ENCODE measurements at regions not wholly inside any gene's neighbourhood (a gene's known extent, or its start where the extent isn't known, plus 50 kb on each side); places are given as distances from the start of the nearest gene placed in this dataset.

DNA sequence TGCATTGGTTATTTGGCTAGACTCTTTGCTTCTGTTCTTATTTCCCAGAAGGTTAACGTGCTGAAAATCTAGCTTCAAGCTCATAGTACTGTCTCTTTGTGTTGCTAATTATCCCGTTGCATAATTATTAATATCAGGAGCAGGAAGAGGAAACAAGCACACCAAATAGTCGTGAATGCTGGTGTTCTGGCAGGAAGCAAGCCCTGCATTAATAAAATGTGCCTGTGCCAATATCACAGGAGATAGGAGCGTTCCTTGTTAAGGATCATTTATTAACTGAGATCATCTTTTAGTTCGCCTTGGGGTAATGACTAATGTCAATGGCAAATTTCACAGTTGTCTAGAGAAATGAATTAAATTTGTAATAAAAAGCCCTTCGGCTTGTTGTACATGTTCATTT lies 893.0 kb upstream of the POU3F3 start (continued):
- TF ChIP-seq, protein P1, sequence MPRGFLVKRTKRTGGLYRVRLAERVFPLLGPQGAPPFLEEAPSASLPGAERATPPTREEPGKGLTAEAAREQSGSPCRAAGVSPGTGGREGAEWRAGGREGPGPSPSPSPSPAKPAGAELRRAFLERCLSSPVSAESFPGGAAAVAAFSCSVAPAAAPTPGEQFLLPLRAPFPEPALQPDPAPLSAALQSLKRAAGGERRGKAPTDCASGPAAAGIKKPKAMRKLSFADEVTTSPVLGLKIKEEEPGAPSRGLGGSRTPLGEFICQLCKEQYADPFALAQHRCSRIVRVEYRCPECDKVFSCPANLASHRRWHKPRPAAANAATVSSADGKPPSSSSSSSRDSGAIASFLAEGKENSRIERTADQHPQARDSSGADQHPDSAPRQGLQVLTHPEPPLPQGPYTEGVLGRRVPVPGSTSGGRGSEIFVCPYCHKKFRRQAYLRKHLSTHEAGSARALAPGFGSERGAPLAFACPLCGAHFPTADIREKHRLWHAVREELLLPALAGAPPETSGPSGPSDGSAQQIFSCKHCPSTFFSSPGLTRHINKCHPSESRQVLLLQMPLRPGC (tag by site-specific recombination; IDR thresholded peaks at IDR 0.05) = no peak
- TF ChIP-seq SETDB1 (IDR thresholded peaks at IDR 0.05; ENCODE audit: insufficient read length, low read length) (no peak), ZBTB17 (tag by site-specific recombination; IDR thresholded peaks at IDR 0.05) (no peak), ZNF670 (tag by site-specific recombination; IDR thresholded peaks at IDR 0.05; ENCODE audit: low read depth) (no peak), ZNF501 (tag by site-specific recombination; IDR thresholded peaks at IDR 0.05) (no peak), BCL11A (tag by site-specific recombination; IDR thresholded peaks at IDR 0.05; ENCODE audit: low read depth) (no peak), SCRT1 (tag by site-specific recombination; IDR thresholded peaks at IDR 0.05; ENCODE audit: borderline replicate concordance) (no peak)
- TF ChIP-seq, protein P2, sequence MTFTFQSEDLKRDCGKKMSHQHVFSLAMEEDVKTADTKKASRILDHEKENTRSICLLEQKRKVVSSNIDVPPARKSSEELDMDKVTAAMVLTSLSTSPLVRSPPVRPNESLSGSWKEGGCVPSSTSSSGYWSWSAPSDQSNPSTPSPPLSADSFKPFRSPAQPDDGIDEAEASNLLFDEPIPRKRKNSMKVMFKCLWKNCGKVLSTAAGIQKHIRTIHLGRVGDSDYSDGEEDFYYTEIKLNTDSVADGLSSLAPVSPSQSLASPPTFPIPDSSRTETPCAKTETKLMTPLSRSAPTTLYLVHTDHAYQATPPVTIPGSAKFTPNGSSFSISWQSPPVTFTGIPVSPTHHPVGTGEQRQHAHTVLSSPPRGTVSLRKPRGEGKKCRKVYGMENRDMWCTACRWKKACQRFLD (tag by site-specific recombination; IDR thresholded peaks at IDR 0.05) = no peak
- TF ChIP-seq, protein P3, sequence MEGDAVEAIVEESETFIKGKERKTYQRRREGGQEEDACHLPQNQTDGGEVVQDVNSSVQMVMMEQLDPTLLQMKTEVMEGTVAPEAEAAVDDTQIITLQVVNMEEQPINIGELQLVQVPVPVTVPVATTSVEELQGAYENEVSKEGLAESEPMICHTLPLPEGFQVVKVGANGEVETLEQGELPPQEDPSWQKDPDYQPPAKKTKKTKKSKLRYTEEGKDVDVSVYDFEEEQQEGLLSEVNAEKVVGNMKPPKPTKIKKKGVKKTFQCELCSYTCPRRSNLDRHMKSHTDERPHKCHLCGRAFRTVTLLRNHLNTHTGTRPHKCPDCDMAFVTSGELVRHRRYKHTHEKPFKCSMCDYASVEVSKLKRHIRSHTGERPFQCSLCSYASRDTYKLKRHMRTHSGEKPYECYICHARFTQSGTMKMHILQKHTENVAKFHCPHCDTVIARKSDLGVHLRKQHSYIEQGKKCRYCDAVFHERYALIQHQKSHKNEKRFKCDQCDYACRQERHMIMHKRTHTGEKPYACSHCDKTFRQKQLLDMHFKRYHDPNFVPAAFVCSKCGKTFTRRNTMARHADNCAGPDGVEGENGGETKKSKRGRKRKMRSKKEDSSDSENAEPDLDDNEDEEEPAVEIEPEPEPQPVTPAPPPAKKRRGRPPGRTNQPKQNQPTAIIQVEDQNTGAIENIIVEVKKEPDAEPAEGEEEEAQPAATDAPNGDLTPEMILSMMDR (tag by site-specific recombination; IDR thresholded peaks at IDR 0.05) = no peak

DNA sequence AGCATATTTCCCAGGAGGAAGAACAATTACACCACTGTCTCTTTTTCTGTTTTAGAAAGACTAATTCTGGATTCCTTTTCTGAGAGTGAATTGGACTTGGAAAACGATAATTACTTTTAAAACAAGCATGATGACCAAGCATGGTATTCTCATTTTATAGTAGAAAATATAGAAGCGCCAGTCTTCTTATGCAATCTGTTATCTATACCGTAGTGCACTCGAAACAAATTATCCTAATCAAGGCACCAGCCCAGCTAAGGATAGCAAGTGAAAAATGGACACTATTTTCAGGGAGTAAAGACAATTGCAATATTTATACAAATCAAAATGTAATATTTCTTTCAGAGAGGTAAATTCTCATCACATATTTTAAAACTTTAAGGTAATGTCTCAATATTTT lies 892.1 kb upstream of the POU3F3 start:
- ChIA-PET POLR2A (no interaction called here), CTCF (interaction anchor here (0.6 kb wide), 1 partner anchor 796 kb away, joined by 3 read pairs; no protein-coding TSS in a partner anchor)
- Histone ChIP-seq H3K27ac (ENCODE audit: extremely low read depth, low read depth, low read length) (no peak overlapping the region), H3K9me3 (ENCODE audit: control insufficient read depth, insufficient read depth, low read depth, low read length) (no peaks in the 10 kb centered on the region), H3K36me3 (ENCODE audit: control insufficient read depth in 2 of 2, insufficient read depth in 1 of 2, low read length in 2 of 2) (no peaks in the 10 kb centered on the region), H3K4me1 (ENCODE audit: control insufficient read depth, insufficient read depth, low read length) (no peaks in the 10 kb centered on the region), H3K4me3 (ENCODE audit: low read depth, low read length) (no peak overlapping the region)
- TF ChIP-seq ZNF473 (tag by site-specific recombination; IDR thresholded peaks at IDR 0.05) (no peak), ZNF560 (tag by site-specific recombination; IDR thresholded peaks at IDR 0.05; ENCODE audit: borderline replicate concordance) (no peak), ZNF548 (tag by site-specific recombination; IDR thresholded peaks at IDR 0.05) (no peak), ZNF747 (tag by site-specific recombination; IDR thresholded peaks at IDR 0.05) (no peak)
- TF ChIP-seq, protein P4, sequence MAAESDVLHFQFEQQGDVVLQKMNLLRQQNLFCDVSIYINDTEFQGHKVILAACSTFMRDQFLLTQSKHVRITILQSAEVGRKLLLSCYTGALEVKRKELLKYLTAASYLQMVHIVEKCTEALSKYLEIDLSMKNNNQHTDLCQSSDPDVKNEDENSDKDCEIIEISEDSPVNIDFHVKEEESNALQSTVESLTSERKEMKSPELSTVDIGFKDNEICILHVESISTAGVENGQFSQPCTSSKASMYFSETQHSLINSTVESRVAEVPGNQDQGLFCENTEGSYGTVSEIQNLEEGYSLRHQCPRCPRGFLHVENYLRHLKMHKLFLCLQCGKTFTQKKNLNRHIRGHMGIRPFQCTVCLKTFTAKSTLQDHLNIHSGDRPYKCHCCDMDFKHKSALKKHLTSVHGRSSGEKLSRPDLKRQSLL (tag by site-specific recombination; IDR thresholded peaks at IDR 0.05) = no peak

DNA sequence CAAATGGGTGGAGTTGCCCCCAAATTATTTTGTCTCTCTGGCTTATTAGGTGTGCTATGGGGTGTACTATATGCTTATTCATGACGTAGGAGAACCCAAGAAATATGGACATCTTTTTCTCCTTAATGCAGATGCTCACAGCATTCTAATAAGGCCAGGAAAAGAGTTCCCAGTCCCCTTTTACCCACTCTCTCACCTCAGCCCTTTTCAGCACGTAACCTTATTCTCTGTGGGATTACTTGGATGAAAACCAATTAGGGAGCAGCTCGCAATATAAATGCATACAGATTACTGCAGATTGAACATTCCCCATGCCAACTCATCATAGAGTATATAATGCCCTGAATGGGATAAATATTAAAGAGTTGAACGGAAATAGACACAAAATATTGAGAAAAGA lies 891.2 kb upstream of the POU3F3 start:
- ChIA-PET POLR2A (no interaction called here), CTCF (no interaction called here)
- Histone ChIP-seq H3K4me1 (ENCODE audit: control insufficient read depth, insufficient read depth, low read length) (no peaks in the 10 kb centered on the region), H3K36me3 (ENCODE audit: control insufficient read depth in 2 of 2, insufficient read depth in 1 of 2, low read length in 2 of 2) (no peaks in the 10 kb centered on the region), H3K27ac (ENCODE audit: extremely low read depth, low read depth, low read length) (no peak overlapping the region), H3K9me3 (ENCODE audit: control insufficient read depth, insufficient read depth, low read depth, low read length) (no peaks in the 10 kb centered on the region), H3K4me3 (ENCODE audit: low read depth, low read length) (no peak overlapping the region)
- TF ChIP-seq, protein P5, sequence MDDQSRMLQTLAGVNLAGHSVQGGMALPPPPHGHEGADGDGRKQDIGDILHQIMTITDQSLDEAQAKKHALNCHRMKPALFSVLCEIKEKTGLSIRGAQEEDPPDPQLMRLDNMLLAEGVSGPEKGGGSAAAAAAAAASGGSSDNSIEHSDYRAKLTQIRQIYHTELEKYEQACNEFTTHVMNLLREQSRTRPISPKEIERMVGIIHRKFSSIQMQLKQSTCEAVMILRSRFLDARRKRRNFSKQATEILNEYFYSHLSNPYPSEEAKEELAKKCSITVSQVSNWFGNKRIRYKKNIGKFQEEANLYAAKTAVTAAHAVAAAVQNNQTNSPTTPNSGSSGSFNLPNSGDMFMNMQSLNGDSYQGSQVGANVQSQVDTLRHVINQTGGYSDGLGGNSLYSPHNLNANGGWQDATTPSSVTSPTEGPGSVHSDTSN (CRISPR knock-in tag; IDR thresholded peaks at IDR 0.05) = no peak
- TF ChIP-seq ZNF214 (tag by site-specific recombination; IDR thresholded peaks at IDR 0.05; ENCODE audit: borderline replicate concordance) (no peak), ZNF548 (tag by site-specific recombination; IDR thresholded peaks at IDR 0.05) (no peak), ZBTB1 (tag by site-specific recombination; IDR thresholded peaks at IDR 0.05) (no peak), SP7 (tag by site-specific recombination; IDR thresholded peaks at IDR 0.05) (no peak), ZNF658 (tag by site-specific recombination; IDR thresholded peaks at IDR 0.05) (no peak), ZNF274 (IDR thresholded peaks at IDR 0.05; ENCODE audit: low read length) (no peak), ZNF274 (tag by site-specific recombination; IDR thresholded peaks at IDR 0.05; ENCODE audit: borderline replicate concordance) (no peak), RBAK (tag by site-specific recombination; IDR thresholded peaks at IDR 0.05) (no peak)
- TF ChIP-seq, protein P6, sequence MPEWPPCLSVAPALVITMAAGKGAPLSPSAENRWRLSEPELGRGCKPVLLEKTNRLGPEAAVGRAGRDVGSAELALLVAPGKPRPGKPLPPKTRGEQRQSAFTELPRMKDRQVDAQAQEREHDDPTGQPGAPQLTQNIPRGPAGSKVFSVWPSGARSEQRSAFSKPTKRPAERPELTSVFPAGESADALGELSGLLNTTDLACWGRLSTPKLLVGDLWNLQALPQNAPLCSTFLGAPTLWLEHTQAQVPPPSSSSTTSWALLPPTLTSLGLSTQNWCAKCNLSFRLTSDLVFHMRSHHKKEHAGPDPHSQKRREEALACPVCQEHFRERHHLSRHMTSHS (tag by site-specific recombination; IDR thresholded peaks at IDR 0.05) = no peak
- TF ChIP-seq, protein P7, sequence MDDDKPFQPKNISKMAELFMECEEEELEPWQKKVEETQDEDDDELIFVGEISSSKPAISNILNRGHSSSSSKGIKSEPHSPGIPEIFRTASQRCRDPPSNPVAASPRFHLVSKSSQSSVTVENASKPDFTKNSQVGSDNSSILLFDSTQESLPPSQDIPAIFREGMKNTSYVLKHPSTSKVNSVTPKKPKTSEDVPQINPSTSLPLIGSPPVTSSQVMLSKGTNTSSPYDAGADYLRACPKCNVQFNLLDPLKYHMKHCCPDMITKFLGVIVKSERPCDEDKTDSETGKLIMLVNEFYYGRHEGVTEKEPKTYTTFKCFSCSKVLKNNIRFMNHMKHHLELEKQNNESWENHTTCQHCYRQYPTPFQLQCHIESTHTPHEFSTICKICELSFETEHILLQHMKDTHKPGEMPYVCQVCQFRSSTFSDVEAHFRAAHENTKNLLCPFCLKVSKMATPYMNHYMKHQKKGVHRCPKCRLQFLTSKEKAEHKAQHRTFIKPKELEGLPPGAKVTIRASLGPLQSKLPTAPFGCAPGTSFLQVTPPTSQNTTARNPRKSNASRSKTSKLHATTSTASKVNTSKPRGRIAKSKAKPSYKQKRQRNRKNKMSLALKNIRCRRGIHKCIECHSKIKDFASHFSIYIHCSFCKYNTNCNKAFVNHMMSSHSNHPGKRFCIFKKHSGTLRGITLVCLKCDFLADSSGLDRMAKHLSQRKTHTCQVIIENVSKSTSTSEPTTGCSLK (tag by site-specific recombination; IDR thresholded peaks at IDR 0.05) = no peak
